ENCODE measurements at regions not wholly inside any gene's neighbourhood (a gene's known extent, or its start where the extent isn't known, plus 50 kb on each side); places are given as distances from the start of the nearest gene placed in this dataset.

DNA sequence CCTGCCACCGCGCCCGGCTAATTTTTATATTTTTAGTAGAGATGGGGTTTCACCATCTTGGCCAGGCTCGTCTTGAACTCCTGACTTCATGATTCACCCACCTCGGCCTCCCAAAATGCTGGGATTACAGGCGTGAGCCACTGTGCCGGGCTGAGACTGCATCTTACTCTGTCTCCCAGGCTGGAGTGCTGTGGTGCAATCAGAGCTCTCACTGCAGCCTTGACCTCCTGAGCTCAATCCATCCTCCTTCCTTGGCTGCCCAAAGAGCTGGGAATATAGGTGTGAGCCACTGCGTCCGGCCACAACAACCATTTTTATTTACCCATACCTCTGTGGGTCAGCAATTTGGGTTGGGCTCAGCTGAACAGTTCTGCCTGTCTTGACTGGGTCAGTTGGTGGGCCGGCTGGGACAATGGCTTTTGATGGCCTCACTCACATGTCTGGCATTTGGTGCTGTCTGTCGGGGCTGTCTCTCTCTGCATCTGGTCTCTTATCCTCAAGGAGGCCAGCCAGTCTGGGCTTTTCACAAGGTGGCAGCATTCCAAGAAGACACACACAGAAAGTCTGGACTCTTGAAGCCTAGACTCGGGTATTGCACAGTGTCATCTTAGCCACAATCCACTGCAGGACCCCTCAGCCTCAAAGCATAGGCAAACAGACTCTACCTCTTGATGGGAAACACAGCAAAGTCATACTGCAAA lies 116.8 kb upstream of the GATA6 start:
- Histone ChIP-seq H3K4me3 (ENCODE audit: low read depth, low read length, poor library complexity, severe bottlenecking) (no peak overlapping the region), H3K36me3 (ENCODE audit: insufficient read depth, low read length, poor library complexity, severe bottlenecking) (no peaks in the 10 kb centered on the region), H3K27me3 (replicated peaks; ENCODE audit: insufficient read depth, low read depth, low read length, poor library complexity) (no peaks in the 10 kb centered on the region), H3K27ac (ENCODE audit: low read depth, low read length, poor library complexity, severe bottlenecking) (no peak overlapping the region), H3K4me1 (ENCODE audit: insufficient read depth, low read length, poor library complexity, severe bottlenecking) (no peaks in the 10 kb centered on the region), H3K9me3 (ENCODE audit: low read depth, low read length, poor library complexity, severe bottlenecking) (no peaks in the 10 kb centered on the region)
- TF ChIP-seq, protein P1, sequence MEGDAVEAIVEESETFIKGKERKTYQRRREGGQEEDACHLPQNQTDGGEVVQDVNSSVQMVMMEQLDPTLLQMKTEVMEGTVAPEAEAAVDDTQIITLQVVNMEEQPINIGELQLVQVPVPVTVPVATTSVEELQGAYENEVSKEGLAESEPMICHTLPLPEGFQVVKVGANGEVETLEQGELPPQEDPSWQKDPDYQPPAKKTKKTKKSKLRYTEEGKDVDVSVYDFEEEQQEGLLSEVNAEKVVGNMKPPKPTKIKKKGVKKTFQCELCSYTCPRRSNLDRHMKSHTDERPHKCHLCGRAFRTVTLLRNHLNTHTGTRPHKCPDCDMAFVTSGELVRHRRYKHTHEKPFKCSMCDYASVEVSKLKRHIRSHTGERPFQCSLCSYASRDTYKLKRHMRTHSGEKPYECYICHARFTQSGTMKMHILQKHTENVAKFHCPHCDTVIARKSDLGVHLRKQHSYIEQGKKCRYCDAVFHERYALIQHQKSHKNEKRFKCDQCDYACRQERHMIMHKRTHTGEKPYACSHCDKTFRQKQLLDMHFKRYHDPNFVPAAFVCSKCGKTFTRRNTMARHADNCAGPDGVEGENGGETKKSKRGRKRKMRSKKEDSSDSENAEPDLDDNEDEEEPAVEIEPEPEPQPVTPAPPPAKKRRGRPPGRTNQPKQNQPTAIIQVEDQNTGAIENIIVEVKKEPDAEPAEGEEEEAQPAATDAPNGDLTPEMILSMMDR (conservative IDR thresholded peaks at IDR 0.05; ENCODE audit: low read depth, low read length), result no peak
- no peak for TF ChIP-seq EZH2 (IDR thresholded peaks at IDR 0.05; ENCODE audit: borderline replicate concordance, low read depth, low read length, poor library complexity, severe bottlenecking)
- no peak for DNase-seq (ENCODE audit: low spot score)
- CTCF ChIA-PET, result no interaction called here
- POLR2A ChIA-PET (ENCODE audit: low non-redundant PET), result no interaction called here
- no TSS peak for BruUV-seq (replicated peaks)
- intact Hi-C loops (cut with micrococcal nuclease; ENCODE audit: unreplicated experiment), result no loop called here

- POLR2A ChIA-PET (ENCODE audit: low non-redundant PET), result no interaction called here
- H3K27ac ChIP-seq (ENCODE audit: low read depth, low read length, poor library complexity, severe bottlenecking), result no peak overlapping the region
- no peak for TF ChIP-seq EZH2 (IDR thresholded peaks at IDR 0.05; ENCODE audit: borderline replicate concordance, low read depth, low read length, poor library complexity, severe bottlenecking)
- TF ChIP-seq, protein P1 (conservative IDR thresholded peaks at IDR 0.05; ENCODE audit: low read depth, low read length), result no peak
- CTCF ChIA-PET, result no interaction called here
- intact Hi-C loops (cut with micrococcal nuclease; ENCODE audit: unreplicated experiment), result no loop called here
- no peak for DNase-seq (ENCODE audit: low spot score)
- peaks cover 9% of the 10 kb centered on the region for H3K4me1 ChIP-seq (ENCODE audit: insufficient read depth, low read length, poor library complexity, severe bottlenecking)
- BruUV-seq (replicated peaks), result no TSS peak
- H3K9me3 ChIP-seq (ENCODE audit: low read depth, low read length, poor library complexity, severe bottlenecking), result no peaks in the 10 kb centered on the region
- H3K4me3 ChIP-seq (ENCODE audit: low read depth, low read length, poor library complexity, severe bottlenecking), result no peak overlapping the region
- no peaks in the 10 kb centered on the region for H3K36me3 ChIP-seq (ENCODE audit: insufficient read depth, low read length, poor library complexity, severe bottlenecking)
- H3K27me3 ChIP-seq (replicated peaks; ENCODE audit: insufficient read depth, low read depth, low read length, poor library complexity), result no peaks in the 10 kb centered on the region
Observed at GRCh38 chr18:22055466-22056238, 113.7 kb upstream of the GATA6 start.

- no peaks in the 10 kb centered on the region for H3K9me3 ChIP-seq (ENCODE audit: low read depth, low read length, poor library complexity, severe bottlenecking)
- no peak overlapping the region for H3K27ac ChIP-seq (ENCODE audit: low read depth, low read length, poor library complexity, severe bottlenecking)
- peaks cover 13% of the 10 kb centered on the region for H3K4me1 ChIP-seq (ENCODE audit: insufficient read depth, low read length, poor library complexity, severe bottlenecking)
- BruUV-seq (replicated peaks), result no TSS peak
- H3K36me3 ChIP-seq (ENCODE audit: insufficient read depth, low read length, poor library complexity, severe bottlenecking), result no peaks in the 10 kb centered on the region
- no peak overlapping the region for H3K4me3 ChIP-seq (ENCODE audit: low read depth, low read length, poor library complexity, severe bottlenecking)
- DNase-seq (ENCODE audit: low spot score), result no peak
- TF ChIP-seq, protein P1 (conservative IDR thresholded peaks at IDR 0.05; ENCODE audit: low read depth, low read length), result no peak
- TF ChIP-seq EZH2 (IDR thresholded peaks at IDR 0.05; ENCODE audit: borderline replicate concordance, low read depth, low read length, poor library complexity, severe bottlenecking), result no peak
- CTCF ChIA-PET, result no interaction called here
- no peaks in the 10 kb centered on the region for H3K27me3 ChIP-seq (replicated peaks; ENCODE audit: insufficient read depth, low read depth, low read length, poor library complexity)
- intact Hi-C loops (cut with micrococcal nuclease; ENCODE audit: unreplicated experiment), result no loop called here
- POLR2A ChIA-PET (ENCODE audit: low non-redundant PET), result no interaction called here
Observed at GRCh38 chr18:22056950-22057349, 112.4 kb upstream of the GATA6 start.

All from A673 (cell line).